ENCODE measurements at regions not wholly inside any gene's neighbourhood (a gene's known extent, or its start where the extent isn't known, plus 50 kb on each side); places are given as distances from the start of the nearest gene placed in this dataset.

GRCh38 chr19:32255536-32256295 is 89.7 kb upstream of the ZNF507 start:
- CTCF ChIA-PET, result no interaction called here
- Mint-ChIP-seq H3K27me3 (no peaks in the 10 kb centered on the region), H3K4me3 (no peak overlapping the region), H3K36me3 (ENCODE audit: low read depth) (no peaks in the 10 kb centered on the region), H3K27ac (no peak overlapping the region), H3K4me1 (ENCODE audit: low read depth) (no peaks in the 10 kb centered on the region), H3K9me3 (no peaks in the 10 kb centered on the region)
- TF ChIP-seq, protein P1, sequence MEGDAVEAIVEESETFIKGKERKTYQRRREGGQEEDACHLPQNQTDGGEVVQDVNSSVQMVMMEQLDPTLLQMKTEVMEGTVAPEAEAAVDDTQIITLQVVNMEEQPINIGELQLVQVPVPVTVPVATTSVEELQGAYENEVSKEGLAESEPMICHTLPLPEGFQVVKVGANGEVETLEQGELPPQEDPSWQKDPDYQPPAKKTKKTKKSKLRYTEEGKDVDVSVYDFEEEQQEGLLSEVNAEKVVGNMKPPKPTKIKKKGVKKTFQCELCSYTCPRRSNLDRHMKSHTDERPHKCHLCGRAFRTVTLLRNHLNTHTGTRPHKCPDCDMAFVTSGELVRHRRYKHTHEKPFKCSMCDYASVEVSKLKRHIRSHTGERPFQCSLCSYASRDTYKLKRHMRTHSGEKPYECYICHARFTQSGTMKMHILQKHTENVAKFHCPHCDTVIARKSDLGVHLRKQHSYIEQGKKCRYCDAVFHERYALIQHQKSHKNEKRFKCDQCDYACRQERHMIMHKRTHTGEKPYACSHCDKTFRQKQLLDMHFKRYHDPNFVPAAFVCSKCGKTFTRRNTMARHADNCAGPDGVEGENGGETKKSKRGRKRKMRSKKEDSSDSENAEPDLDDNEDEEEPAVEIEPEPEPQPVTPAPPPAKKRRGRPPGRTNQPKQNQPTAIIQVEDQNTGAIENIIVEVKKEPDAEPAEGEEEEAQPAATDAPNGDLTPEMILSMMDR (IDR thresholded peaks at IDR 0.05), result no peak
- DNase-seq (no peak), ATAC-seq (no peak)
- POLR2A ChIA-PET, result no interaction called here
- intact Hi-C loops (cut with micrococcal nuclease), result no loop called here

GRCh38 chr19:32256341-32256975 is 89.0 kb upstream of the ZNF507 start:
- no peaks in the 10 kb centered on the region for H3K4me1 Mint-ChIP-seq (ENCODE audit: low read depth)
- no peaks in the 10 kb centered on the region for H3K9me3 Mint-ChIP-seq
- no peaks in the 10 kb centered on the region for H3K36me3 Mint-ChIP-seq (ENCODE audit: low read depth)
- DNase-seq (no peak), ATAC-seq (no peak)
- no peaks in the 10 kb centered on the region for H3K27me3 Mint-ChIP-seq
- no peak overlapping the region for H3K4me3 Mint-ChIP-seq
- intact Hi-C loops (cut with micrococcal nuclease), result no loop called here
- CTCF ChIA-PET, result no interaction called here
- no peak overlapping the region for H3K27ac Mint-ChIP-seq
- TF ChIP-seq, protein P1 (IDR thresholded peaks at IDR 0.05), result no peak
- POLR2A ChIA-PET, result no interaction called here

GRCh38 chr19:32257326-32258073 is 87.9 kb upstream of the ZNF507 start:
- H3K4me3 Mint-ChIP-seq, result no peak overlapping the region
- intact Hi-C loops (cut with micrococcal nuclease), result no loop called here
- H3K9me3 Mint-ChIP-seq, result no peaks in the 10 kb centered on the region
- H3K4me1 Mint-ChIP-seq (ENCODE audit: low read depth), result no peaks in the 10 kb centered on the region
- ATAC-seq, result no peak
- no peaks in the 10 kb centered on the region for H3K27me3 Mint-ChIP-seq
- DNase-seq, result no peak
- TF ChIP-seq, protein P1 (IDR thresholded peaks at IDR 0.05), result no peak
- H3K36me3 Mint-ChIP-seq (ENCODE audit: low read depth), result no peaks in the 10 kb centered on the region
- CTCF ChIA-PET, result no interaction called here
- POLR2A ChIA-PET, result no interaction called here
- H3K27ac Mint-ChIP-seq, result no peak overlapping the region

- Mint-ChIP-seq H3K36me3 (ENCODE audit: low read depth) (no peaks in the 10 kb centered on the region), H3K4me1 (ENCODE audit: low read depth) (no peaks in the 10 kb centered on the region), H3K27ac (no peak overlapping the region), H3K27me3 (no peaks in the 10 kb centered on the region), H3K4me3 (no peak overlapping the region), H3K9me3 (no peaks in the 10 kb centered on the region)
- ChIA-PET POLR2A (no interaction called here), CTCF (no interaction called here)
- TF ChIP-seq, protein P1 (IDR thresholded peaks at IDR 0.05), result no peak
- no peak for ATAC-seq
- intact Hi-C loops (cut with micrococcal nuclease), result no loop called here
- no peak for DNase-seq
Measured at GRCh38 chr19:32258167-32258566, 87.2 kb upstream of the ZNF507 start.

- no peak overlapping the region for H3K4me3 Mint-ChIP-seq
- CTCF ChIA-PET, result no interaction called here
- no peaks in the 10 kb centered on the region for H3K36me3 Mint-ChIP-seq (ENCODE audit: low read depth)
- DNase-seq, result no peak
- POLR2A ChIA-PET, result no interaction called here
- H3K27me3 Mint-ChIP-seq, result peaks cover 4% of the 10 kb centered on the region
- H3K27ac Mint-ChIP-seq, result no peak overlapping the region
- no peaks in the 10 kb centered on the region for H3K4me1 Mint-ChIP-seq (ENCODE audit: low read depth)
- TF ChIP-seq, protein P1 (IDR thresholded peaks at IDR 0.05), result no peak
- intact Hi-C loops (cut with micrococcal nuclease), result no loop called here
- no peak for ATAC-seq
- H3K9me3 Mint-ChIP-seq, result no peaks in the 10 kb centered on the region
Measured at GRCh38 chr19:32264568-32264967, 80.8 kb upstream of the ZNF507 start.
